ENCODE measurements at regions not wholly inside any gene's neighbourhood (a gene's known extent, or its start where the extent isn't known, plus 50 kb on each side); places are given as distances from the start of the nearest gene placed in this dataset.
"Not testable (repeated sequence)": the region's sequence is repeated elsewhere in the genome, so short reads cannot be mapped to it uniquely, and the experiment has no call there.

DNA sequence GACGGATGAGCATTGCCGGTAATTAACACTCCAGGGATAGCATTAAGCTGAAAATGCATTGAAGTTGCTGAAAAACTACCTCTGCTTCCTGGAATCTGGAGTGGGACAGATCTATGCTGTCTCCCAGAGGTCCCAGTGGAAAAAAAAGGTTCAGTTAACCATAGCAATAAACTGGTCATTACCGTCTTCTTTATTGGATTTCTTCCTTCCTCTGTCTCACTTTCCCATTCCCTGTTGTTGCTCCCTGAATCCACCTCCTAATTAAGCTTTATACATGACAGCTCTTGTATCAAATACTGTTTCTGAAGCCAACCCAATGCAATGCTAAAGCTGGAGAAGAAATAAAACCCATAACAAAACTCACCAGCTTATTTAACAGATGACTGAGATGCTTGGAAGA lies 1805.9 kb downstream of the NCAM2 start:
- Mint-ChIP-seq H3K4me1 (no peaks in the 10 kb centered on the region), H3K36me3 (no peaks in the 10 kb centered on the region), H3K9me3 (peaks cover 8% of the 10 kb centered on the region), H3K4me3 (no peak overlapping the region), H3K27ac (no peak overlapping the region)
- DNase-seq (ENCODE audit: low spot score in 2 of 2) (no peak), ATAC-seq (no peak)

- no peak overlapping the region for H3K4me3 Mint-ChIP-seq
- no peaks in the 10 kb centered on the region for H3K4me1 Mint-ChIP-seq
- H3K27ac Mint-ChIP-seq, result no peak overlapping the region
- ATAC-seq, result no peak
- no peak for DNase-seq (ENCODE audit: low spot score in 2 of 2)
- H3K9me3 Mint-ChIP-seq, result peaks cover 8% of the 10 kb centered on the region
- H3K36me3 Mint-ChIP-seq, result no peaks in the 10 kb centered on the region
These were observed 1808.1 kb downstream of the NCAM2 start for GRCh38 chr21:22806278-22806677.

GRCh38 chr21:22813201-22813600 lies 1815.0 kb downstream of the NCAM2 start:
- Mint-ChIP-seq H3K36me3 (no peaks in the 10 kb centered on the region), H3K4me1 (no peaks in the 10 kb centered on the region), H3K4me3 (no peak overlapping the region), H3K27ac (no peak overlapping the region), H3K9me3 (peaks cover 10% of the 10 kb centered on the region)
- DNase-seq (ENCODE audit: low spot score in 2 of 2), result no peak
- no peak for ATAC-seq

- not testable (repeated sequence) for DNase-seq (ENCODE audit: low spot score in 2 of 2); H3K4me3 Mint-ChIP-seq; H3K4me1 Mint-ChIP-seq; H3K27ac Mint-ChIP-seq; ATAC-seq; H3K36me3 Mint-ChIP-seq
- H3K9me3 Mint-ChIP-seq, result peaks cover 18% of the 10 kb centered on the region
These were observed 1820.7 kb downstream of the NCAM2 start for GRCh38 chr21:22818681-22819485.

DNA sequence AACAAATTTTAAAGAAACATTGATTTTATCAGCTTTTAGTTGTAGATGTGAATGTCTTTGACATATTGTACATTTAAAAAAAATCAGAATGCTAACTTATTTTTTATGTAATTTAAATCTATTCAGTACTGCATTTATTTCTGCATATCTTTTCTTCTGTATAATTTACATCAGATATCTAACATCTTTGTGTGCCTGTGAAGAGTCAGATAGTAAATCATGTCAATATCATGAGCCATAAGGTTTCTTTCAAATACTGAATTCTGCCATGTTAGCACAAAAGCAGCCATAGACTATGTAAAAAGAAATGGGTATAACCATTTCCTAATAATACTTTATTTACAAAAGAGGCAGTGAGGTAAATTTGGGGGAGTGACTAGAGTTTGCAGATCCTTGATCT lies 1829.2 kb downstream of the NCAM2 start:
- H3K4me3 Mint-ChIP-seq, result no peak overlapping the region
- no peak for ATAC-seq

DNA sequence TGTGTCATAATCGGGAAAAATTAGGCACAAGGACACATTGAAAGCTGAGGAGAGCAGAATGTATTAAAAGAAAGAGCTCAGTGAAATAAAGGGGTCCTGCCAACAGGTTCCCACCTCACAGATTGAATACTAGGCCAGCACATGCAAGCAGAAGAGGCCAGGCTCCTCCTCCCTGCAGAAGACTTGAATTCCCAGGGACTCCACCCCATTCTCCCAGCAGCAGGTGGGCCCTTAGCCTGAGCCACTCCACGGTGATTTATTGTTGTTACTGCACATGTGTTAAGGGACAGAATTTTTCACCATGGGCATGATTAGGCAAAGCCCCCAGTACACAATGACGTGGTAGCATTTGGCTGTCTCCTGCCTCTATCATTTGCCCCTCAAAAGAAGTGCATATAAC lies 1844.7 kb downstream of the NCAM2 start:
- H3K4me1 Mint-ChIP-seq, result no peaks in the 10 kb centered on the region
- no peak for ATAC-seq
- H3K4me3 Mint-ChIP-seq, result no peak overlapping the region
- H3K9me3 Mint-ChIP-seq, result peaks cover 5% of the 10 kb centered on the region
- no peaks in the 10 kb centered on the region for H3K36me3 Mint-ChIP-seq
- DNase-seq (ENCODE audit: low spot score in 2 of 2), result no peak
- no peak overlapping the region for H3K27ac Mint-ChIP-seq

More for the DNA sequence above, 1829.2 kb downstream of the NCAM2 start:
- H3K4me1 Mint-ChIP-seq, result no peaks in the 10 kb centered on the region
- H3K27ac Mint-ChIP-seq, result no peak overlapping the region
- peaks cover 28% of the 10 kb centered on the region for H3K9me3 Mint-ChIP-seq
- no peaks in the 10 kb centered on the region for H3K36me3 Mint-ChIP-seq
- DNase-seq (ENCODE audit: low spot score in 2 of 2), result no peak

DNA sequence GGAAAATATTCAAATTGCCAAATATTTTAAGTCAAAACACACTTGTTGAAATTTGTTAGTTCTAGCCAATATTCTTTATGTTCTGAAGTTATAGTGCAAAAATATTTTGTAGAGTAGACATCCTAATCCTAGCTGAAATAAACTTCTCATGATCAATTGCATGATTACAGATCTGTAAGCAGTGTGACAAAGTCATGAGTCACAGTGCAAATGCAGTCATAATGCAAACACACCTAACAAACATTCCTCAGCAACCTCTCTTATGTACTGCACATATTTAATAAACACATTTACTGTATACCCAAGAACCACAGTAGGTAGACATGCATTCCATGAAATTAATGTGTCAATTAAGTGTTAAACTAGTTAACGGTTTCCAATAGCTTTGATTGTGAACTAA lies 1857.4 kb downstream of the NCAM2 start:
- ATAC-seq, result no peak
- H3K4me3 Mint-ChIP-seq, result no peak overlapping the region
- H3K36me3 Mint-ChIP-seq, result no peaks in the 10 kb centered on the region
- no peak overlapping the region for H3K27ac Mint-ChIP-seq
- DNase-seq (ENCODE audit: low spot score in 2 of 2), result no peak
- peaks cover 10% of the 10 kb centered on the region for H3K9me3 Mint-ChIP-seq
- H3K4me1 Mint-ChIP-seq, result no peaks in the 10 kb centered on the region

DNA sequence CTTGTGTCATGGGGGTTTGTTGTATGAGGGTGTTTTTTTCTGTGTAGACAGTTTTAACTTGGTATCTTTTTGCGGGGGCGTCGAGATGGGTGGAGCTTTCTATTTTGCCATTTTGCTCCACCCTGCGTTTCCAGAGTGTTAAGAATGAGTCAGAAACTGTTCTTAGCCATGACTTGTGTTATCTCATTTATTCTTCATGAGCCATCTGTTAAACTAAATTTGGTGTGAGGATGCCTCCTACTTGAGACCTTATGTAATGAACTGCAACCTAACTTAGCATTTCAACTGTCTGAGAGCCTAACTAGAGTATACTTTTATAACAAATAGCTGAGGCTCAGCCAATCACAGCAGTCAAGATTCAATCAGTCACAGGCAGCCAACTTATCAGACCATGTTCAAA lies 1873.5 kb downstream of the NCAM2 start:
- no peaks in the 10 kb centered on the region for H3K4me1 Mint-ChIP-seq
- peaks cover 16% of the 10 kb centered on the region for H3K9me3 Mint-ChIP-seq
- H3K4me3 Mint-ChIP-seq, result no peak overlapping the region
- no peak overlapping the region for H3K27ac Mint-ChIP-seq
- DNase-seq (ENCODE audit: low spot score in 2 of 2) (no peak), ATAC-seq (no peak)
- H3K36me3 Mint-ChIP-seq, result no peaks in the 10 kb centered on the region

DNA sequence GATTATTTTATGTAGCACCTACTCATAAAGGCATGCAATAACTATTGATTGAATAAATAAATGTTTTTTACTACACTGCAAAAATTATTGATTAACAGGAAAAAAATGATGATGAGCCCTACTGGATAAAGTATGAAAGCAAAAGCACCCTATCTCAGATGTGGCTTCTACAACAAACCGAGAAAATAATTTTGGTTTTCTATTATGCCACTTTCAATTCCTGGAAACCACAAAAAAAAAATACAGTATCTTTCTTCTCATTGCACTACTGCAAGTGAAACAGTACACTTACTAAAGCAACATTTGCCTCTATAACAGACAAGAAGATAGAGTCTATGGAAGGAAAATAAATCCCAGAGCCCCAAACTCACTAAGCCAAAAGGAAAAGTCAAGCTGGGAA lies 1882.4 kb downstream of the NCAM2 start:
- H3K9me3 Mint-ChIP-seq, result peaks cover 15% of the 10 kb centered on the region

DNA sequence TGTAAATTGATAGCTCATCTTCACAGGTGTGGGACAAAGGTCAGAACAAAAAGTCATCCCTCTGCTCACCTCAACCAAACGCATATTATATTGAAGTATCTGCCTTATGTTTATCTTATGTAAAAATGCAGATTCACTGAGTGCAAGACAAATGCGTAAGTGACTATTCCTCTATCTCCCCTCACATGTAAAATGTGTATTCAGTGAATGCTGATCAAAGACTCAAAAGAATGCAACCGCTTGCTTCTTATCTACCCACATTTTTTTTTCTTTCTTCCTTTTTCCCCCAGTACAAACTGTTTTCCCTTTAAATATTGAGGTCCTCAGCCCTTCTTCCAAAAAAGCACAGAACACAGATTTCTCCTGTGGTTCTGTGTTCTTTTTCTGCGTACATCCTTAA lies 1882.9 kb downstream of the NCAM2 start:
- Mint-ChIP-seq H3K9me3 (peaks cover 15% of the 10 kb centered on the region), H3K4me3 (no peak overlapping the region), H3K4me1 (no peaks in the 10 kb centered on the region), H3K27ac (no peak overlapping the region), H3K36me3 (no peaks in the 10 kb centered on the region)
- ATAC-seq (no peak), DNase-seq (ENCODE audit: low spot score in 2 of 2) (no peak)

More for the DNA sequence above, 1882.4 kb downstream of the NCAM2 start:
- Mint-ChIP-seq H3K4me1 (no peaks in the 10 kb centered on the region), H3K36me3 (no peaks in the 10 kb centered on the region), H3K27ac (no peak overlapping the region), H3K4me3 (no peak overlapping the region)
- DNase-seq (ENCODE audit: low spot score in 2 of 2) (no peak), ATAC-seq (no peak)

GRCh38 chr21:22885079-22885478 lies 1886.9 kb downstream of the NCAM2 start:
- DNase-seq (ENCODE audit: low spot score in 2 of 2) (no peak), ATAC-seq (no peak)
- Mint-ChIP-seq H3K9me3 (peaks cover 11% of the 10 kb centered on the region), H3K4me3 (no peak overlapping the region), H3K36me3 (no peaks in the 10 kb centered on the region), H3K4me1 (no peaks in the 10 kb centered on the region), H3K27ac (no peak overlapping the region)

- no peak for DNase-seq (ENCODE audit: low spot score in 2 of 2)
- Mint-ChIP-seq H3K27ac (no peak overlapping the region), H3K9me3 (peaks cover 11% of the 10 kb centered on the region), H3K36me3 (no peaks in the 10 kb centered on the region), H3K4me3 (no peak overlapping the region), H3K4me1 (no peaks in the 10 kb centered on the region)
- no peak for ATAC-seq
These were observed 1887.4 kb downstream of the NCAM2 start for GRCh38 chr21:22885614-22886013.

DNA sequence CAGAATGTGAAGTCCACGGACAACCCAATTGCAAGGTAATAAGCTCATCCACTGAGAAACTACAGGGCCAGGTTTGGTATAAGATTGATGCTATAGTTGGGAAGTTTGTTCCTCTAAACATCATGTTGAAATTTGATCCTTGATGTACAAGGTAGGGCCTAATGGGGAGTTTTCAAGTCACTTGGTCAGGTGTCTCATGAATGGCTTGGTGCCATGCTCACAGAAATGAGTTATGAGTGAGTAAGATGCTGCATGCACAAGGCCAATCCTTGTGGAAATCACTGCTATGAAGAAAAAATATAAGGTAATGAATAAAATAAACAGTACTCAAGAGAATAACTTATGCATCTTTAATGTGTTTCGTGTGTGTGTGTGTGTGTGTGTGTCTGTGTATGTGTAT lies 1891.2 kb downstream of the NCAM2 start:
- ATAC-seq, result no peak
- H3K4me3 Mint-ChIP-seq, result no peak overlapping the region

DNA sequence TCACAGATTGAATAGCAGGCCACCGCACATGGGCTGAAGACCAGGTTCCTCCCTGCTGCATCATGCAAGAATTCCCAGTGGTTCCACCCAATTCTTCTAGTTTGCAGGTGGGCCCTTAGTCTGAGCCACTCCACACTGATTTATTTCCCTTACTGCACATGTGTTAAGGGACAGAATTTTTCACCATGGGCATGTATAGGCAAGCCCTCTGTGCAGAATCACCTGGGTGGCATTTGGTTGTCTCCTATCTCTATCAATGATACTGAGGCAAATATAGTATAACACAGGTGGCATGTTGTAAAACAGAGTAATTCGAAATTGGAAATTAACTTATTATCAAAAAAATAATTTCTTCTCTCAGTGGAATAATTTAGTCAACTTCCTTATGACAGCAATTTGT lies 1892.4 kb downstream of the NCAM2 start:
- H3K27ac Mint-ChIP-seq, result no peak overlapping the region
- H3K4me3 Mint-ChIP-seq, result no peak overlapping the region
- H3K4me1 Mint-ChIP-seq, result no peaks in the 10 kb centered on the region
- peaks cover 7% of the 10 kb centered on the region for H3K9me3 Mint-ChIP-seq
- H3K36me3 Mint-ChIP-seq, result no peaks in the 10 kb centered on the region
- DNase-seq (ENCODE audit: low spot score in 2 of 2), result no peak
- no peak for ATAC-seq

More for the DNA sequence above, 1891.2 kb downstream of the NCAM2 start:
- Mint-ChIP-seq H3K4me1 (no peaks in the 10 kb centered on the region), H3K27ac (no peak overlapping the region), H3K9me3 (peaks cover 7% of the 10 kb centered on the region), H3K36me3 (no peaks in the 10 kb centered on the region)
- DNase-seq (ENCODE audit: low spot score in 2 of 2), result no peak

- no peaks in the 10 kb centered on the region for H3K36me3 Mint-ChIP-seq
- DNase-seq (ENCODE audit: low spot score in 2 of 2) (no peak), ATAC-seq (no peak)
- H3K4me1 Mint-ChIP-seq, result no peaks in the 10 kb centered on the region
- peaks cover 10% of the 10 kb centered on the region for H3K9me3 Mint-ChIP-seq
- no peak overlapping the region for H3K27ac Mint-ChIP-seq
- H3K4me3 Mint-ChIP-seq, result no peak overlapping the region
These were observed 1893.8 kb downstream of the NCAM2 start for GRCh38 chr21:22892028-22892427.

GRCh38 chr21:22892740-22893139 lies 1894.5 kb downstream of the NCAM2 start:
- Mint-ChIP-seq H3K27ac (no peak overlapping the region), H3K9me3 (peaks cover 10% of the 10 kb centered on the region), H3K36me3 (no peaks in the 10 kb centered on the region), H3K4me1 (no peaks in the 10 kb centered on the region), H3K4me3 (no peak overlapping the region)
- ATAC-seq (no peak), DNase-seq (ENCODE audit: low spot score in 2 of 2) (no peak)

Measured in stimulated activated effector memory CD8-positive, alpha-beta T cell treated with anti-CD3 and anti-CD28 coated beads, Interleukin-12 subunit alpha, Interleukin-12 subunit beta, amount 100 ng/mL, for 72 hours (primary cell).